Hematopoietic multipotent progenitor cell treated with erythropoietin and hydrocortisone succinate and interleukin-3 and kit ligand, for 15 days (in vitro differentiated cells): ENCODE measurements at regions not wholly inside any gene's neighbourhood (a gene's known extent, or its start where the extent isn't known, plus 50 kb on each side); places are given as distances from the start of the nearest gene placed in this dataset.

ENCODE experiments used
- DNase-seq: peaks from one replicate; pipeline ENCODE4 v3.0.0-alpha.2; 2015; ENCODE audit warnings: low spot score

GRCh38 chr17:77854759-77855745 is 103.5 kb upstream of the TNRC6C start:
- DNase-seq, result no peak

GRCh38 chr17:77856551-77857305 is 101.8 kb upstream of the TNRC6C start:
- no peak for DNase-seq

GRCh38 chr17:77857306-77857555 is 101.3 kb upstream of the TNRC6C start:
- no peak for DNase-seq

GRCh38 chr17:77857613-77858012 is 100.9 kb upstream of the TNRC6C start:
- DNase-seq, result no peak

- DNase-seq, result no peak
Observed at GRCh38 chr17:77858291-77859034, 100.0 kb upstream of the TNRC6C start.

- no peak for DNase-seq
Observed at GRCh38 chr17:77859035-77859810, 99.3 kb upstream of the TNRC6C start.

- no peak for DNase-seq
Observed at GRCh38 chr17:77861133-77861695, 97.3 kb upstream of the TNRC6C start.

- no peak for DNase-seq
Observed at GRCh38 chr17:77861981-77862645, 96.4 kb upstream of the TNRC6C start.

GRCh38 chr17:77862890-77863813 is 95.4 kb upstream of the TNRC6C start:
- no peak for DNase-seq

GRCh38 chr17:77863814-77864161 is 94.7 kb upstream of the TNRC6C start:
- DNase-seq, result no peak

GRCh38 chr17:77864234-77865111 is 94.0 kb upstream of the TNRC6C start:
- DNase-seq, result no peak

GRCh38 chr17:77865112-77865611 is 93.3 kb upstream of the TNRC6C start:
- no peak for DNase-seq

- no peak for DNase-seq
Observed at GRCh38 chr17:77865716-77866115, 92.8 kb upstream of the TNRC6C start.

GRCh38 chr17:77867308-77867781 is 91.2 kb upstream of the TNRC6C start:
- no peak for DNase-seq

- DNase-seq, result no peak
Observed at GRCh38 chr17:77867976-77868713, 90.4 kb upstream of the TNRC6C start.

- no peak for DNase-seq
Observed at GRCh38 chr17:77869041-77869599, 89.4 kb upstream of the TNRC6C start.

GRCh38 chr17:77869665-77870132 is 88.8 kb upstream of the TNRC6C start:
- no peak for DNase-seq
